Brain microvascular endothelial cell (primary cell): ENCODE measurements at regions not wholly inside any gene's neighbourhood (a gene's known extent, or its start where the extent isn't known, plus 50 kb on each side); places are given as distances from the start of the nearest gene placed in this dataset.

ENCODE experiments used
- DNase-seq: peaks from one replicate; pipeline ENCODE4 v3.0.0-alpha.2; 2020
- H3K27ac ChIP-seq: fragments of 250-450 bp; sonication (Bioruptor Pico); 2 replicates; pipeline ENCODE4 v1.5.1; 2020; ENCODE audit warnings: mild to moderate bottlenecking, moderate library complexity
- H3K27me3 ChIP-seq: fragments of 250-450 bp; sonication (Bioruptor Pico); replicated peaks from 2 replicates; pipeline ENCODE4 v1.5.1; 2020; ENCODE audit warnings: mild to moderate bottlenecking
- H3K36me3 ChIP-seq: fragments of 250-450 bp; sonication (Bioruptor Pico); replicated peaks from 2 replicates; pipeline ENCODE4 v1.5.1; 2020; ENCODE audit warnings: mild to moderate bottlenecking
- H3K4me3 ChIP-seq: 2 replicates; pipeline ENCODE4 v1.5.1; 2011; ENCODE audit warnings: low read depth, mild to moderate bottlenecking, control low read depth, low read length, moderate library complexity
- in situ Hi-C: cut with HindIII; loops from 2 replicates; pipeline ENCODE4 v1.10.0; 2017; ENCODE audit warnings: low sequenced_read_pairs, low pct_ligation_motif_present
- TF ChIP-seq, protein P1 (sequence below): IDR thresholded peaks from 2 replicates; pipeline ENCODE4 v1.5.1; 2011; ENCODE audit warnings: low read depth, mild to moderate bottlenecking, moderate library complexity, low read length, control low read depth, inconsistent platforms; ENCODE audit errors: missing control alignments

DNA sequence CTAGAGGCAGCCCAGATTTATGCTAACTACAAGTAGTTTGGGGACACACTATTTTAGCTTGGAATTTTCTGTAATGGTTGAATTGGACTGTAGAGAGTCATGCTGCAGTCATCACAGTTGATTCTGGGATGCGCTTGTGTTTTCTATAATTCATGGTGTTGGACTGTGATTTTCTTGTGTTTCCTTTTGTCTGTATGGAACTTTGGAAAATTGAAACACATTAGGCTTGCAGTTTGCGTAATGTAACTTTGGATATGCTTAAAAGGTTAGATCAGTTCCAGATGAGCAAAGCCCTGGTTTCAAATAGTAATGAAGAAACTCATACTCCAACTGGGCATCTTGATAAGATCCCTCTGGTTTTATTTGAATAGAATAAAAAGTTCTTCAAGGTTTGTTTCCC is 502.2 kb downstream of the ARL4A start:
- no peak overlapping the region for H3K27ac ChIP-seq
- no peak overlapping the region for H3K4me3 ChIP-seq
- no peaks in the 10 kb centered on the region for H3K27me3 ChIP-seq
- no peak for DNase-seq
- TF ChIP-seq, protein P1, sequence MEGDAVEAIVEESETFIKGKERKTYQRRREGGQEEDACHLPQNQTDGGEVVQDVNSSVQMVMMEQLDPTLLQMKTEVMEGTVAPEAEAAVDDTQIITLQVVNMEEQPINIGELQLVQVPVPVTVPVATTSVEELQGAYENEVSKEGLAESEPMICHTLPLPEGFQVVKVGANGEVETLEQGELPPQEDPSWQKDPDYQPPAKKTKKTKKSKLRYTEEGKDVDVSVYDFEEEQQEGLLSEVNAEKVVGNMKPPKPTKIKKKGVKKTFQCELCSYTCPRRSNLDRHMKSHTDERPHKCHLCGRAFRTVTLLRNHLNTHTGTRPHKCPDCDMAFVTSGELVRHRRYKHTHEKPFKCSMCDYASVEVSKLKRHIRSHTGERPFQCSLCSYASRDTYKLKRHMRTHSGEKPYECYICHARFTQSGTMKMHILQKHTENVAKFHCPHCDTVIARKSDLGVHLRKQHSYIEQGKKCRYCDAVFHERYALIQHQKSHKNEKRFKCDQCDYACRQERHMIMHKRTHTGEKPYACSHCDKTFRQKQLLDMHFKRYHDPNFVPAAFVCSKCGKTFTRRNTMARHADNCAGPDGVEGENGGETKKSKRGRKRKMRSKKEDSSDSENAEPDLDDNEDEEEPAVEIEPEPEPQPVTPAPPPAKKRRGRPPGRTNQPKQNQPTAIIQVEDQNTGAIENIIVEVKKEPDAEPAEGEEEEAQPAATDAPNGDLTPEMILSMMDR, result no peak
- in situ Hi-C loops, result no loop called here
- no peaks in the 10 kb centered on the region for H3K36me3 ChIP-seq

DNA sequence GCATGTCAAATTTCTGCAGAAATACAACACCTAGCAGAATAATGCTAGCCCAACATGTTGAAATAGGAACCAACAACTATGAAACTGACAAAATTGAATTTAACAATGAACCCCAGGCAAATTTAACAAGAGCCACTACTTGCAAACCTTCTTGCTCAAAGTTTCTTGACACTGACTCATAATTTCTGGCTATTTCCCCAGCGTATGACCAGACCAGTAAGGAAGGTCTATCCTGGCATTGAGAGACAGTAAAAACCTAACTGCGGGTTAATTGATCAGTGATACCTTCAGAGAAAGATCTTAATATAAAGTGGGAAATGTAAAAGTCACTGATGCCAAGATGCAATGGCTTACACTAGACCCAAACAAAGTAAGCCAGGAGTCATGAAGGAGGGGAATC is 510.1 kb downstream of the ARL4A start:
- no peak for DNase-seq
- no peak overlapping the region for H3K27ac ChIP-seq
- in situ Hi-C loops, result no loop called here
- H3K4me3 ChIP-seq, result no peak overlapping the region
- H3K36me3 ChIP-seq, result no peaks in the 10 kb centered on the region
- TF ChIP-seq, protein P1, result no peak
- H3K27me3 ChIP-seq, result no peaks in the 10 kb centered on the region

DNA sequence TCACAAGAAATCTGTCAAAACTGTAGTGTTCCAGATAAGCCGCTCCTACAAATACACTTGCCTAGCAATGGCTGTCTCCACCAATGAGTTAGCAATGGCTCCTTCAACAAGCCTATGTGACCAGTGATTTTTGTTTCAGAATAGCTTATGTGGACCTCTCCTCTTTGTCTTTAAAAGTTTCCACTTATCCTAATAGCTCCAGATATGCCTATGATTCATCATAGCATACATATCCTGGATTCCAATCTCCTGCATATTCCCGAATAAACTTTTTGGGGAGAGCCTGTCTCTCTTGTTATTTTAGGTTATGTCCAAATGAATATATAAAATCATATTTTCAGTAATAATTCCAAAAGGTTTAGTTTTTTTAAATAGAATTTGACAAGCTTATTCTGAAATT is 510.6 kb downstream of the ARL4A start:
- no peaks in the 10 kb centered on the region for H3K36me3 ChIP-seq
- in situ Hi-C loops, result no loop called here
- H3K27me3 ChIP-seq, result no peaks in the 10 kb centered on the region
- TF ChIP-seq, protein P1, result no peak
- no peak for DNase-seq
- no peak overlapping the region for H3K4me3 ChIP-seq
- no peak overlapping the region for H3K27ac ChIP-seq

DNA sequence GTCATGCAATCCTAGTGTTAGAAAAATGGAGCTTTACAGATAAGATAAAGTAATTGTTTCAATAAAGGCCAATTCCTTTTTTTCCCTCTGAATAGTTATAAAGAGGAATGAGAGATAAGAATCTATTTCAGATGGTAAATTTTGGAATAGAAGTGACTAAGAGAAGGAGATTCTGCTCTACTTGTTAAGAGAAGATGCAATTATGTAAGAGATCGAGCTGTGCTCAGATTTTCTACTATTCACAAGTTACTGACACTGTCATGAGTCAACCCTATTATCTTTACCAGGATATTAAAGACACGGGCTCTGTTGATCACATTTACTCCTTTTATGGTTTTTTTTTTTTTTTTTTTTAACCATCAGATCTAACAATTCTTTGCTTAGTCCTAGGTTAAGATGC is 511.3 kb downstream of the ARL4A start:
- Histone ChIP-seq H3K27me3 (no peaks in the 10 kb centered on the region), H3K27ac (no peak overlapping the region), H3K36me3 (no peaks in the 10 kb centered on the region), H3K4me3 (no peak overlapping the region)
- TF ChIP-seq, protein P1, result no peak
- in situ Hi-C loops, result no loop called here
- no peak for DNase-seq

DNA sequence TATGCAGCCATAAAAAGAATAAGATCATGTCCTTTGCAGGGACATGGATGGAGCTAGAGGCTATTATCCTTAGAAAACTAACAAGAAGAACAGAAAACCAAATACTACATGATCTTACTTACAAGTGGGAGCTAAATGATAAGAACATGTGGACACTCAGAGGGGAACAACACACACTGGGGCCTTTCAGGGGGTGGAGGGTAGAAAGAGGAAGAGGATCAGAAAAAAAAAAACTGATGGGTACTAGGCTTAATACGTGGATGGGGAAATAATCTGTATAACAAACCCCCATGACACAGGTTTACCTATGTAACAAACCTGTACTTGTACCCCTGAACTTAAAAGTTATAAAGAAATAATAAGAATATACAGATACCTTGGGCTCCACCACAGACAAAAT is 514.2 kb downstream of the ARL4A start:
- H3K36me3 ChIP-seq, result no peaks in the 10 kb centered on the region
- TF ChIP-seq, protein P1, result no peak
- no peak overlapping the region for H3K4me3 ChIP-seq
- no peaks in the 10 kb centered on the region for H3K27me3 ChIP-seq
- no peak overlapping the region for H3K27ac ChIP-seq
- no peak for DNase-seq
- in situ Hi-C loops, result no loop called here

DNA sequence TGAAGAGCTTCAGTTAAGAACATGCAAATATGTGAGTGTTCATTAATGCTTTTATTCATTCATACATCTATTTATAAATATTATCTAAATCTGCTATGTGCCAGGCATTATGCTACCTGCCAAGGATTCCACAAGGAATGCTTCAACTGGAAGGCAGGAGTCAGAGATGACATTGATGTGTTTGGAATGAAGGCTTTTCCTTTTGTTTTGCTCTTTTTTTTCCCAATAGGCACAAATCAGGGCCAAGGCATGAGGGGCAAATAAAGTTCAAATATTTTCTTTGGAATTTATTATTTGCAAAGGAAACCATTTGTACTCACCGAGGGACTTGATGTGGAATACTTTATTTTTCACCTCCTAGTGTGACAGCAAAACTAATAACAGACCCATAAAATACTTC is 530.3 kb downstream of the ARL4A start:
- in situ Hi-C loops, result no loop called here
- TF ChIP-seq, protein P1, result no peak
- no peak for DNase-seq
- H3K4me3 ChIP-seq, result no peak overlapping the region
- no peaks in the 10 kb centered on the region for H3K27me3 ChIP-seq
- no peak overlapping the region for H3K27ac ChIP-seq
- H3K36me3 ChIP-seq, result no peaks in the 10 kb centered on the region
